ENCODE measurements at regions not wholly inside any gene's neighbourhood (a gene's known extent, or its start where the extent isn't known, plus 50 kb on each side); places are given as distances from the start of the nearest gene placed in this dataset.

- no peak for DNase-seq (ENCODE audit: low read depth in 2 of 2)
These were observed 232.5 kb upstream of the RTL1 start for GRCh38 chr14:101135796-101136742.

- no peak for DNase-seq (ENCODE audit: low read depth in 2 of 2)
These were observed 233.7 kb upstream of the RTL1 start for GRCh38 chr14:101137234-101137633.

GRCh38 chr14:101147848-101148247 is 244.3 kb upstream of the RTL1 start:
- DNase-seq (ENCODE audit: low read depth in 2 of 2) = no peak

- no peak for DNase-seq (ENCODE audit: low read depth in 2 of 2)
These were observed 246.6 kb upstream of the RTL1 start for GRCh38 chr14:101150039-101150610.

GRCh38 chr14:101151226-101151926 is 247.9 kb upstream of the RTL1 start:
- DNase-seq (ENCODE audit: low read depth in 2 of 2) = no peak

GRCh38 chr14:101151927-101152305 is 248.4 kb upstream of the RTL1 start:
- no peak for DNase-seq (ENCODE audit: low read depth in 2 of 2)

GRCh38 chr14:101152855-101153254 is 249.3 kb upstream of the RTL1 start:
- DNase-seq (ENCODE audit: low read depth in 2 of 2) = no peak

GRCh38 chr14:101153691-101154090 is 250.2 kb upstream of the RTL1 start:
- DNase-seq (ENCODE audit: low read depth in 2 of 2) = no peak

GRCh38 chr14:101155575-101155974 is 252.1 kb upstream of the RTL1 start:
- no peak for DNase-seq (ENCODE audit: low read depth in 2 of 2)

- DNase-seq (ENCODE audit: low read depth in 2 of 2) = no peak
These were observed 263.9 kb upstream of the RTL1 start for GRCh38 chr14:101167428-101167827.

GRCh38 chr14:101169267-101169666 is 265.7 kb upstream of the RTL1 start:
- DNase-seq (ENCODE audit: low read depth in 2 of 2) = no peak

- DNase-seq (ENCODE audit: low read depth in 2 of 2) = no peak
These were observed 268.1 kb upstream of the RTL1 start for GRCh38 chr14:101171650-101172049.

GRCh38 chr14:101173698-101174521 is 270.4 kb upstream of the RTL1 start:
- no peak for DNase-seq (ENCODE audit: low read depth in 2 of 2)

- DNase-seq (ENCODE audit: low read depth in 2 of 2) = no peak
These were observed 271.0 kb upstream of the RTL1 start for GRCh38 chr14:101174522-101174838.

- no peak for DNase-seq (ENCODE audit: low read depth in 2 of 2)
These were observed 271.6 kb upstream of the RTL1 start for GRCh38 chr14:101174980-101175606.

GRCh38 chr14:101175731-101176534 is 272.4 kb upstream of the RTL1 start:
- no peak for DNase-seq (ENCODE audit: low read depth in 2 of 2)

- DNase-seq (ENCODE audit: low read depth in 2 of 2) = no peak
These were observed 273.1 kb upstream of the RTL1 start for GRCh38 chr14:101176535-101177205.

GRCh38 chr14:101177301-101177971 is 273.9 kb upstream of the RTL1 start:
- no peak for DNase-seq (ENCODE audit: low read depth in 2 of 2)
